Uterus (tissue), 3 donors: ENCODE measurements at regions not wholly inside any gene's neighbourhood (a gene's known extent, or its start where the extent isn't known, plus 50 kb on each side); places are given as distances from the start of the nearest gene placed in this dataset.

Experiments
- DNase-seq, 2 donors: peaks; one replicate each; pipeline ENCODE4 v3.0.0-alpha.2; 2019 to 2020
- H3K27ac ChIP-seq, 2 donors: fragments of 200-600 bp; sonication (generic); 1 replicate in 1 of 2; 2 replicates in 1 of 2; pipeline ENCODE4 v1.5.1; 2016 to 2018
- H3K27me3 ChIP-seq, 2 donors: fragments of 200-600 bp; sonication (generic); one replicate each; pipeline ENCODE4 v1.5.1; 2018 to 2019; ENCODE audit warnings: control low read depth in 1 of 2
- H3K36me3 ChIP-seq, 2 donors: fragments of 200-600 bp; sonication (generic); one replicate each; pipeline ENCODE4 v1.5.1; 2019; ENCODE audit warnings: control low read depth in 1 of 2
- H3K4me1 ChIP-seq, 2 donors: fragments of 200-600 bp; sonication (generic); one replicate each; pipeline ENCODE4 v1.5.1; 2018 to 2019; ENCODE audit warnings: control low read depth in 1 of 2
- H3K4me3 ChIP-seq, 2 donors: fragments of 200-600 bp; sonication (generic); 1 replicate in 1 of 2; 2 replicates in 1 of 2; pipeline ENCODE4 v1.5.1; 2018 to 2019; ENCODE audit warnings: mild to moderate bottlenecking in 1 of 2
- H3K9me3 ChIP-seq, 2 donors: fragments of 200-600 bp; sonication (generic); one replicate each; pipeline ENCODE4 v1.5.1; 2019; ENCODE audit warnings: control low read depth in 1 of 2
- POLR2A ChIP-seq, 2 donors: fragments of 450-650 bp; IDR thresholded peaks; one replicate each; pipeline ENCODE4 v1.6.1; 2016; ENCODE audit warnings: antibody characterized with exemption in 2 of 2, mild to moderate bottlenecking in 1 of 2, moderate library complexity in 1 of 2
- intact Hi-C: fragments of 100-400 bp; cut with DNase I; formaldehyde crosslinking; loops from one replicate; pipeline ENCODE4 v1.15.1; 2023; ENCODE audit warnings: low total_unique reads
- TF ChIP-seq, protein P1 (sequence below), 4 experiments: fragments of 200-600 bp in 2 of 4; fragments of 450-650 bp in 2 of 4; sonication (generic) in 2 of 4; IDR thresholded peaks; one replicate each; pipeline ENCODE4 v1.5.1; 2016 to 2019; ENCODE audit warnings: antibody characterized with exemption in 4 of 4, mild to moderate bottlenecking in 2 of 4, moderate library complexity in 1 of 4
- donor health status: DM: yes; HTN: yes; CAD: no.

GRCh38 chr17:33398386-33398785 is 105.3 kb upstream of the ASIC2 start:
- Histone ChIP-seq H3K36me3 (no peaks in the 10 kb centered on the region), H3K27me3 (no peaks in the 10 kb centered on the region), H3K27ac (no peak overlapping the region), H3K4me1 (no peaks in the 10 kb centered on the region), H3K4me3 (no peak overlapping the region), H3K9me3 (no peaks in the 10 kb centered on the region)
- TF ChIP-seq, protein P1, sequence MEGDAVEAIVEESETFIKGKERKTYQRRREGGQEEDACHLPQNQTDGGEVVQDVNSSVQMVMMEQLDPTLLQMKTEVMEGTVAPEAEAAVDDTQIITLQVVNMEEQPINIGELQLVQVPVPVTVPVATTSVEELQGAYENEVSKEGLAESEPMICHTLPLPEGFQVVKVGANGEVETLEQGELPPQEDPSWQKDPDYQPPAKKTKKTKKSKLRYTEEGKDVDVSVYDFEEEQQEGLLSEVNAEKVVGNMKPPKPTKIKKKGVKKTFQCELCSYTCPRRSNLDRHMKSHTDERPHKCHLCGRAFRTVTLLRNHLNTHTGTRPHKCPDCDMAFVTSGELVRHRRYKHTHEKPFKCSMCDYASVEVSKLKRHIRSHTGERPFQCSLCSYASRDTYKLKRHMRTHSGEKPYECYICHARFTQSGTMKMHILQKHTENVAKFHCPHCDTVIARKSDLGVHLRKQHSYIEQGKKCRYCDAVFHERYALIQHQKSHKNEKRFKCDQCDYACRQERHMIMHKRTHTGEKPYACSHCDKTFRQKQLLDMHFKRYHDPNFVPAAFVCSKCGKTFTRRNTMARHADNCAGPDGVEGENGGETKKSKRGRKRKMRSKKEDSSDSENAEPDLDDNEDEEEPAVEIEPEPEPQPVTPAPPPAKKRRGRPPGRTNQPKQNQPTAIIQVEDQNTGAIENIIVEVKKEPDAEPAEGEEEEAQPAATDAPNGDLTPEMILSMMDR (IDR thresholded peaks at IDR 0.05) = no peak
- intact Hi-C loops = no loop called here
- no peak for DNase-seq

DNA sequence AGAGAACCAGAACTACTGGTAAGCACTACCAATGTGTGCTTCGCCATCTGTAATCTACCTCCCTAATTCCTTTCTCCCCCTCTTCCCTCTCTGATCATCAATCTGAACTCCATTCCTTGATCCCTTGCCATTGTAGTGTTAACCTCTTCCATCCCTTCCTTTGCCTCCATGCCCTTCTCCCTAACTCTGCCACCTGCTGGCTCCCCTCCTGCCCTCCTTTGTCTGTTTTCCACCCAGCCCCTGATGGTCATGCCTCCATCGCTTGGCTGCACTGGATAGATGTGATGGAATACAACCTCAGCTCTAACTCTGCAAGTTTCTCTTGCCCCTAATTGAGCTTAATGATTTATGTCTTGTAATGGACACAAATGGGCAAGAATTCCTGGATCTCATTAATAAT is 108.2 kb upstream of the ASIC2 start:
- no peaks in the 10 kb centered on the region for H3K27me3 ChIP-seq
- intact Hi-C loops = no loop called here
- no peaks in the 10 kb centered on the region for H3K36me3 ChIP-seq
- TF ChIP-seq POLR2A (IDR thresholded peaks at IDR 0.05) = no peak
- TF ChIP-seq, protein P1 (IDR thresholded peaks at IDR 0.05) = no peak
- no peaks in the 10 kb centered on the region for H3K9me3 ChIP-seq
- no peak for DNase-seq
- H3K4me1 ChIP-seq = no peaks in the 10 kb centered on the region
- H3K27ac ChIP-seq = no peak overlapping the region
- no peak overlapping the region for H3K4me3 ChIP-seq

GRCh38 chr17:33403194-33403593 is 110.1 kb upstream of the ASIC2 start:
- intact Hi-C loops = no loop called here

GRCh38 chr17:33404070-33404819 is 111.2 kb upstream of the ASIC2 start:
- DNase-seq = no peak
- no peaks in the 10 kb centered on the region for H3K36me3 ChIP-seq
- intact Hi-C loops = no loop called here
- no peaks in the 10 kb centered on the region for H3K27me3 ChIP-seq
- no peaks in the 10 kb centered on the region for H3K9me3 ChIP-seq
- H3K27ac ChIP-seq = no peak overlapping the region
- no peak overlapping the region for H3K4me3 ChIP-seq
- H3K4me1 ChIP-seq = no peaks in the 10 kb centered on the region
- TF ChIP-seq, protein P1 (IDR thresholded peaks at IDR 0.05) = no peak
- TF ChIP-seq POLR2A (IDR thresholded peaks at IDR 0.05) = no peak

More at GRCh38 chr17:33403194-33403593, 110.1 kb upstream of the ASIC2 start:
- DNase-seq = no peak
- H3K36me3 ChIP-seq = no peaks in the 10 kb centered on the region
- no peak overlapping the region for H3K4me3 ChIP-seq
- no peaks in the 10 kb centered on the region for H3K27me3 ChIP-seq
- no peaks in the 10 kb centered on the region for H3K4me1 ChIP-seq
- H3K9me3 ChIP-seq = no peaks in the 10 kb centered on the region
- H3K27ac ChIP-seq = no peak overlapping the region
- TF ChIP-seq, protein P1 (IDR thresholded peaks at IDR 0.05) = no peak
- no peak for TF ChIP-seq POLR2A (IDR thresholded peaks at IDR 0.05)

GRCh38 chr17:33416131-33416530 is 123.0 kb upstream of the ASIC2 start:
- TF ChIP-seq, protein P1 (IDR thresholded peaks at IDR 0.05) = no peak
- TF ChIP-seq POLR2A (IDR thresholded peaks at IDR 0.05) = no peak
- intact Hi-C loops = no loop called here
- Histone ChIP-seq H3K27me3 (no peaks in the 10 kb centered on the region), H3K36me3 (no peaks in the 10 kb centered on the region), H3K4me3 (no peak overlapping the region), H3K9me3 (no peaks in the 10 kb centered on the region), H3K4me1 (no peaks in the 10 kb centered on the region), H3K27ac (no peak overlapping the region)
- no peak for DNase-seq
